Prostate gland (tissue), 2 donors: ENCODE measurements at regions not wholly inside any gene's neighbourhood (a gene's known extent, or its start where the extent isn't known, plus 50 kb on each side); places are given as distances from the start of the nearest gene placed in this dataset.

Source experiments
- DNase-seq: peaks from one replicate; pipeline ENCODE4 v3.0.0-alpha.2; 2019; ENCODE audit warnings: low spot score
- H3K27ac ChIP-seq, 2 donors: fragments of 200-600 bp; sonication (generic); 2 replicates each; pipeline ENCODE4 v1.5.1; 2017 to 2019
- H3K27me3 ChIP-seq: fragments of 200-600 bp; sonication (generic); replicated peaks from 2 replicates; pipeline ENCODE4 v1.5.1; 2019; ENCODE audit not compliant: insufficient read depth
- H3K36me3 ChIP-seq, 2 donors: fragments of 200-600 bp; sonication (generic); 1 replicate in 1 of 2; 2 replicates in 1 of 2; pipeline versions ENCODE4 v1.5.1 to v1.8.1; 2017 to 2019
- H3K4me1 ChIP-seq: fragments of 200-600 bp; sonication (generic); replicated peaks from 2 replicates; pipeline ENCODE4 v1.5.1; 2019
- H3K4me3 ChIP-seq, 2 donors: fragments of 200-600 bp; sonication (generic); 2 replicates each; pipeline ENCODE4 v1.5.1; 2017 to 2019
- H3K9me3 ChIP-seq: fragments of 200-600 bp; sonication (generic); 2 replicates; pipeline ENCODE4 v1.5.1; 2017
- CTCF ChIP-seq, 4 experiments: fragments of 200-600 bp in 2 of 4; fragments of 450-650 bp in 2 of 4; sonication (generic) in 2 of 4; IDR thresholded peaks; 1 replicate in 3 of 4; 2 replicates in 1 of 4; pipeline ENCODE4 v1.5.1; 2016 to 2019; ENCODE audit warnings: antibody characterized with exemption in 4 of 4, mild to moderate bottlenecking in 2 of 4, moderate library complexity in 2 of 4
- POLR2A ChIP-seq: fragments of 450-650 bp; IDR thresholded peaks from one replicate; pipeline ENCODE4 v1.6.1; 2016; ENCODE audit warnings: antibody characterized with exemption, mild to moderate bottlenecking
- POLR2AphosphoS5 ChIP-seq: sonication (generic); formaldehyde crosslinking; IDR thresholded peaks from one replicate; pipeline ENCODE4 v1.6.1; 2017; ENCODE audit warnings: antibody characterized with exemption
- WGBS: methylation state at CpG from one replicate; pipeline ENCODE4 v1.1.5; 2018; 5-methylcytosine and 5-hydroxymethylcytosine counted together
- intact Hi-C: fragments of 100-400 bp; cut with DNase I; formaldehyde crosslinking; loops from one replicate; pipeline ENCODE4 v1.14.2; 2022

GRCh38 chr2:59967691-59968090, 585.8 kb downstream of the BCL11A start:
- H3K36me3 ChIP-seq: no peaks in the 10 kb centered on the region
- H3K9me3 ChIP-seq: no peaks in the 10 kb centered on the region
- no peaks in the 10 kb centered on the region for H3K27me3 ChIP-seq
- 96% methylated on average over 3 of the region's 3 CpGs for WGBS
- DNase-seq: no peak
- TF ChIP-seq POLR2A (no peak), CTCF (IDR thresholded peaks at IDR 0.05) (no peak), POLR2AphosphoS5 (no peak)
- intact Hi-C loops: no loop called here
- no peaks in the 10 kb centered on the region for H3K4me1 ChIP-seq
- H3K4me3 ChIP-seq: no peak overlapping the region
- no peak overlapping the region for H3K27ac ChIP-seq

- H3K36me3 ChIP-seq: no peaks in the 10 kb centered on the region
- no peaks in the 10 kb centered on the region for H3K4me1 ChIP-seq
- H3K4me3 ChIP-seq: no peak overlapping the region
- DNase-seq: no peak
- intact Hi-C loops: no loop called here
- H3K27me3 ChIP-seq: no peaks in the 10 kb centered on the region
- no peak overlapping the region for H3K27ac ChIP-seq
- TF ChIP-seq POLR2A: no peak
- no peak for TF ChIP-seq CTCF (IDR thresholded peaks at IDR 0.05)
- no peak for TF ChIP-seq POLR2AphosphoS5
- no peaks in the 10 kb centered on the region for H3K9me3 ChIP-seq
Observed at GRCh38 chr2:59963157-59963556, 590.3 kb downstream of the BCL11A start.

GRCh38 chr2:59961746-59962145, 591.7 kb downstream of the BCL11A start:
- no peaks in the 10 kb centered on the region for H3K9me3 ChIP-seq
- intact Hi-C loops: no loop called here
- H3K4me1 ChIP-seq: no peaks in the 10 kb centered on the region
- H3K27ac ChIP-seq: no peak overlapping the region
- no peaks in the 10 kb centered on the region for H3K36me3 ChIP-seq
- 38% methylated on average over 2 of the region's 2 CpGs for WGBS
- peak; percentile 8 for DNase-seq
- H3K4me3 ChIP-seq: no peak overlapping the region
- no peak for TF ChIP-seq POLR2A
- no peak for TF ChIP-seq CTCF (IDR thresholded peaks at IDR 0.05)
- no peak for TF ChIP-seq POLR2AphosphoS5
- no peaks in the 10 kb centered on the region for H3K27me3 ChIP-seq

- intact Hi-C loops: no loop called here
- H3K9me3 ChIP-seq: no peaks in the 10 kb centered on the region
- no peak overlapping the region for H3K27ac ChIP-seq
- H3K36me3 ChIP-seq: no peaks in the 10 kb centered on the region
- no peak for DNase-seq
- H3K4me1 ChIP-seq: no peaks in the 10 kb centered on the region
- TF ChIP-seq POLR2A (no peak), CTCF (IDR thresholded peaks at IDR 0.05) (no peak), POLR2AphosphoS5 (no peak)
- H3K4me3 ChIP-seq: no peak overlapping the region
- H3K27me3 ChIP-seq: no peaks in the 10 kb centered on the region
- WGBS: 53% methylated on average over 3 of the region's 3 CpGs
Observed at GRCh38 chr2:59959944-59960343, 593.5 kb downstream of the BCL11A start.

GRCh38 chr2:59957504-59957903, 596.0 kb downstream of the BCL11A start:
- H3K4me3 ChIP-seq: no peak overlapping the region
- no peaks in the 10 kb centered on the region for H3K27me3 ChIP-seq
- no peak for DNase-seq
- TF ChIP-seq POLR2A (no peak), CTCF (IDR thresholded peaks at IDR 0.05) (no peak), POLR2AphosphoS5 (no peak)
- H3K4me1 ChIP-seq: no peaks in the 10 kb centered on the region
- intact Hi-C loops: no loop called here
- H3K36me3 ChIP-seq: no peaks in the 10 kb centered on the region
- H3K9me3 ChIP-seq: no peaks in the 10 kb centered on the region
- 88% methylated on average over 1 of the region's 1 CpG for WGBS
- H3K27ac ChIP-seq: no peak overlapping the region
